ENCODE measurements at regions not wholly inside any gene's neighbourhood (a gene's known extent, or its start where the extent isn't known, plus 50 kb on each side); places are given as distances from the start of the nearest gene placed in this dataset.

GRCh38 chr12:82146740-82147139 is 211.4 kb downstream of the CCDC59 start:
- TF ChIP-seq POLR2A (IDR thresholded peaks at IDR 0.05) (no peak), CTCF (IDR thresholded peaks at IDR 0.05) (no peak)
